ENCODE measurements at regions not wholly inside any gene's neighbourhood (a gene's known extent, or its start where the extent isn't known, plus 50 kb on each side); places are given as distances from the start of the nearest gene placed in this dataset.

GRCh38 chr12:107984973-107985372 lies 144.1 kb upstream of the WSCD2 start:
- TF ChIP-seq POLR2A (IDR thresholded peaks at IDR 0.05) (no peak), CTCF (IDR thresholded peaks at IDR 0.05) (no peak)

Measured in adrenal gland (tissue), 5 donors.